OCI-LY7 (cell line): ENCODE measurements at regions not wholly inside any gene's neighbourhood (a gene's known extent, or its start where the extent isn't known, plus 50 kb on each side); places are given as distances from the start of the nearest gene placed in this dataset.

Experiments
- BruUV-seq: library from RNA; stranded (reverse); fragments of 400-500 nt; replicated peaks from 2 replicates; lab custom pipeline; 2021; lab: Mats Ljungman, UMichigan
- CTCF ChIA-PET: fragments of 300-600 bp; sonication (Branson Sonifier 250); formaldehyde crosslinking; loops from one replicate; lab custom pipeline; 2022; ENCODE audit warnings: antibody characterized with exemption; ENCODE audit not compliant: unreplicated experiment; lab: Charles Lee
- POLR2A ChIA-PET: fragments of 300-600 bp; sonication (Branson Sonifier 250); formaldehyde crosslinking; loops from one replicate; lab custom pipeline; 2022; ENCODE audit warnings: antibody characterized with exemption; lab: Charles Lee
- DNase-seq: peaks from one replicate; pipeline ENCODE4 v3.0.0-alpha.2; 2015; ENCODE audit warnings: low spot score
- H2AFZ ChIP-seq: fragments of 200-600 bp; sonication (generic), shearing (Covaris generic); 2 replicates; pipeline ENCODE4 v1.6.1; 2014; ENCODE audit warnings: mild to moderate bottlenecking, antibody characterized with exemption, low read length, moderate library complexity
- H3K27ac ChIP-seq: fragments of 200-600 bp; sonication (generic); 2 replicates; pipeline ENCODE4 v1.5.1; 2014; ENCODE audit warnings: mixed run types, low read depth, mild to moderate bottlenecking, moderate library complexity, low read length, inconsistent platforms; ENCODE audit not compliant: poor library complexity, severe bottlenecking
- H3K36me3 ChIP-seq: fragments of 200-600 bp; sonication (generic); 2 replicates; pipeline ENCODE4 v1.6.1; 2014; ENCODE audit warnings: mild to moderate bottlenecking, antibody characterized with exemption, low read length, moderate library complexity, mixed read lengths; ENCODE audit not compliant: insufficient read depth
- H3K4me1 ChIP-seq: fragments of 200-600 bp; sonication (generic); 2 replicates; pipeline ENCODE4 v1.5.1; 2014; ENCODE audit warnings: mild to moderate bottlenecking, low read length; ENCODE audit not compliant: insufficient read depth, poor library complexity, severe bottlenecking
- H3K4me2 ChIP-seq: fragments of 200-600 bp; sonication (generic); 2 replicates; pipeline ENCODE4 v1.6.1; 2014; ENCODE audit warnings: mild to moderate bottlenecking, low read length
- H3K4me3 ChIP-seq: fragments of 200-600 bp; sonication (generic); 2 replicates; pipeline ENCODE4 v1.5.1; 2014; ENCODE audit warnings: mild to moderate bottlenecking, low read depth, low read length; ENCODE audit not compliant: poor library complexity, severe bottlenecking
- H3K79me2 ChIP-seq: fragments of 200-600 bp; sonication (generic); 2 replicates; pipeline ENCODE4 v1.6.1; 2016; ENCODE audit warnings: low read depth, mild to moderate bottlenecking, low read length, moderate library complexity, mixed read lengths; ENCODE audit not compliant: insufficient read depth
- H3K9me2 ChIP-seq: fragments of 200-600 bp; sonication (generic); 2 replicates; pipeline ENCODE4 v1.6.1; 2016; ENCODE audit warnings: mild to moderate bottlenecking, low read length, mixed read lengths; ENCODE audit not compliant: insufficient read depth
- H3K9me3 ChIP-seq: fragments of 200-600 bp; sonication (generic); 2 replicates; pipeline ENCODE4 v1.6.1; 2014; ENCODE audit warnings: mild to moderate bottlenecking, mixed run types, low read length, mixed read lengths
- H4K20me1 ChIP-seq: fragments of 200-600 bp; sonication (generic); 2 replicates; pipeline ENCODE4 v1.6.1; 2014; ENCODE audit warnings: mild to moderate bottlenecking, antibody characterized with exemption, low read length, moderate library complexity, mixed read lengths; ENCODE audit not compliant: insufficient read depth
- CTCF ChIP-seq: fragments of 200-600 bp; sonication (generic); conservative IDR thresholded peaks from 2 replicates; pipeline ENCODE4 v1.5.1; 2014; ENCODE audit warnings: mild to moderate bottlenecking, antibody characterized with exemption, low read length, moderate library complexity, mixed read lengths
- EZH2phosphoT487 ChIP-seq: fragments of 200-600 bp; sonication (generic); IDR thresholded peaks from 2 replicates; pipeline ENCODE4 v1.6.1; 2018; ENCODE audit warnings: low read depth, borderline replicate concordance, mild to moderate bottlenecking, mixed run types, antibody characterized with exemption, low read length, moderate library complexity, mixed read lengths
- intact Hi-C: fragments of 100-400 bp; cut with micrococcal nuclease; formaldehyde crosslinking; loops from one replicate; pipeline ENCODE4 v1.10.0; 2022; ENCODE audit not compliant: unreplicated experiment

- TF ChIP-seq EZH2phosphoT487 = no peak
- TF ChIP-seq CTCF = no peak
- H2AFZ ChIP-seq = no peak overlapping the region
- no peaks in the 10 kb centered on the region for H3K9me2 ChIP-seq
- no peak overlapping the region for H3K27ac ChIP-seq
- no peaks in the 10 kb centered on the region for H3K36me3 ChIP-seq
- no TSS peak for BruUV-seq
- ChIA-PET CTCF (no interaction called here), POLR2A (interaction anchor here (0.8 to 1.1 kb wide), 2 partner anchors 14 to 23 kb away, joined by 3 to 4 read pairs; no protein-coding TSS in a partner anchor)
- no peaks in the 10 kb centered on the region for H3K9me3 ChIP-seq
- no peak overlapping the region for H3K4me3 ChIP-seq
- H3K79me2 ChIP-seq = no peaks in the 10 kb centered on the region
- no peaks in the 10 kb centered on the region for H4K20me1 ChIP-seq
- intact Hi-C loops = no loop called here
- H3K4me2 ChIP-seq = no peak overlapping the region
- DNase-seq = no peak
- no peaks in the 10 kb centered on the region for H3K4me1 ChIP-seq
These were observed 589.0 kb downstream of the ZEB2 start for GRCh38 chr2:143930891-143931290.

- no peaks in the 10 kb centered on the region for H3K4me1 ChIP-seq
- no peaks in the 10 kb centered on the region for H4K20me1 ChIP-seq
- no peak overlapping the region for H3K4me3 ChIP-seq
- no peak for DNase-seq
- no peaks in the 10 kb centered on the region for H3K9me2 ChIP-seq
- H3K9me3 ChIP-seq = no peaks in the 10 kb centered on the region
- no peaks in the 10 kb centered on the region for H3K79me2 ChIP-seq
- H2AFZ ChIP-seq = no peak overlapping the region
- BruUV-seq = no TSS peak
- intact Hi-C loops = no loop called here
- H3K4me2 ChIP-seq = no peak overlapping the region
- CTCF ChIA-PET = no interaction called here
- no peak overlapping the region for H3K27ac ChIP-seq
- no peak for TF ChIP-seq EZH2phosphoT487
- no peak for TF ChIP-seq CTCF
- no peaks in the 10 kb centered on the region for H3K36me3 ChIP-seq
- POLR2A ChIA-PET = no interaction called here
These were observed 591.3 kb downstream of the ZEB2 start for GRCh38 chr2:143928613-143929012.

- no peak overlapping the region for H3K27ac ChIP-seq
- no peak for TF ChIP-seq CTCF
- no peaks in the 10 kb centered on the region for H3K9me3 ChIP-seq
- H4K20me1 ChIP-seq = no peaks in the 10 kb centered on the region
- BruUV-seq = no TSS peak
- POLR2A ChIA-PET = no interaction called here
- H3K79me2 ChIP-seq = no peaks in the 10 kb centered on the region
- H2AFZ ChIP-seq = no peak overlapping the region
- intact Hi-C loops = no loop called here
- CTCF ChIA-PET = no interaction called here
- no peaks in the 10 kb centered on the region for H3K4me1 ChIP-seq
- no peak overlapping the region for H3K4me3 ChIP-seq
- DNase-seq = no peak
- H3K4me2 ChIP-seq = no peak overlapping the region
- no peaks in the 10 kb centered on the region for H3K36me3 ChIP-seq
- no peaks in the 10 kb centered on the region for H3K9me2 ChIP-seq
These were observed 591.7 kb downstream of the ZEB2 start for GRCh38 chr2:143928184-143928583.
